MM.1S (cell line): ENCODE measurements at regions not wholly inside any gene's neighbourhood (a gene's known extent, or its start where the extent isn't known, plus 50 kb on each side); places are given as distances from the start of the nearest gene placed in this dataset.
A peak's percentile ranks its signal among the peaks of the same experiment; 100 is the strongest.
"Not testable (repeated sequence)": the region's sequence is repeated elsewhere in the genome, so short reads cannot be mapped to it uniquely, and the experiment has no call there.

Experiments
- DNase-seq: peaks from one replicate; pipeline ENCODE4 v3.0.0-alpha.2; 2015
- H2AFZ ChIP-seq: fragments of 300-600 bp; sonication (generic); 2 replicates; pipeline ENCODE4 v1.6.0; 2016; ENCODE audit warnings: antibody characterized with exemption, low read length
- H3F3A ChIP-seq: fragments of 300-600 bp; sonication (generic); 2 replicates; pipeline ENCODE4 v1.6.1; 2016; ENCODE audit warnings: mild to moderate bottlenecking, antibody characterized with exemption, low read length, moderate library complexity, mixed read lengths; ENCODE audit not compliant: insufficient read depth
- H3K27ac ChIP-seq: fragments of 300-600 bp; sonication (generic); 2 replicates; pipeline ENCODE4 v1.5.1; 2016; ENCODE audit warnings: mild to moderate bottlenecking, low read length
- H3K27me3 ChIP-seq: fragments of 300-600 bp; sonication (generic); replicated peaks from 2 replicates; pipeline ENCODE4 v1.6.0; 2016; ENCODE audit warnings: low read length; ENCODE audit not compliant: insufficient read depth
- H3K36me3 ChIP-seq: fragments of 300-600 bp; sonication (generic); replicated peaks from 2 replicates; pipeline ENCODE4 v1.6.1; 2016; ENCODE audit warnings: mild to moderate bottlenecking, low read length, mixed read lengths; ENCODE audit not compliant: insufficient read depth
- H3K4me1 ChIP-seq: fragments of 300-600 bp; sonication (generic); 2 replicates; pipeline ENCODE4 v1.6.1; 2016; ENCODE audit warnings: low read length, mixed read lengths
- H3K4me2 ChIP-seq: fragments of 300-600 bp; sonication (generic); 2 replicates; pipeline ENCODE4 v1.6.0; 2016; ENCODE audit warnings: low read depth, low read length
- H3K4me3 ChIP-seq: fragments of 300-600 bp; sonication (generic); 2 replicates; pipeline ENCODE4 v1.5.1; 2016; ENCODE audit warnings: low read length, mixed read lengths
- H3K79me2 ChIP-seq: fragments of 300-600 bp; sonication (generic); 2 replicates; pipeline ENCODE4 v1.6.1; 2016; ENCODE audit warnings: mixed run types, low read length, mixed read lengths
- H3K9ac ChIP-seq: fragments of 300-600 bp; sonication (generic); 2 replicates; pipeline ENCODE4 v1.6.1; 2016; ENCODE audit warnings: low read length, mixed read lengths
- H3K9me2 ChIP-seq: fragments of 300-600 bp; sonication (generic); replicated peaks from 2 replicates; pipeline ENCODE4 v1.6.1; 2016; ENCODE audit warnings: mild to moderate bottlenecking, low read length, mixed read lengths; ENCODE audit not compliant: insufficient read depth
- H3K9me3 ChIP-seq: fragments of 300-600 bp; sonication (generic); replicated peaks from 2 replicates; pipeline ENCODE4 v1.6.1; 2016; ENCODE audit warnings: mild to moderate bottlenecking, low read length, mixed read lengths; ENCODE audit not compliant: insufficient read depth
- H4K20me1 ChIP-seq: fragments of 300-600 bp; sonication (generic); 2 replicates; pipeline ENCODE4 v1.6.1; 2016; ENCODE audit warnings: mild to moderate bottlenecking, low read length, moderate library complexity, mixed read lengths; ENCODE audit not compliant: insufficient read depth
- EZH2 ChIP-seq: fragments of 300-600 bp; sonication (generic); optimal IDR thresholded peaks from 2 replicates; pipeline ENCODE3; 2017; ENCODE audit warnings: low read depth, mild to moderate bottlenecking, antibody characterized with exemption, low read length, mixed read lengths
- EZH2phosphoT487 ChIP-seq: fragments of 300-600 bp; sonication (generic); IDR thresholded peaks from 2 replicates; pipeline ENCODE4 v1.6.1; 2018; ENCODE audit warnings: antibody characterized with exemption, low read length
- TF ChIP-seq, protein P1 (sequence below): fragments of 300-600 bp; sonication (generic); IDR thresholded peaks from 2 replicates; pipeline ENCODE4 v1.5.1; 2016; ENCODE audit warnings: antibody characterized with exemption, low read length, mixed read lengths

DNA sequence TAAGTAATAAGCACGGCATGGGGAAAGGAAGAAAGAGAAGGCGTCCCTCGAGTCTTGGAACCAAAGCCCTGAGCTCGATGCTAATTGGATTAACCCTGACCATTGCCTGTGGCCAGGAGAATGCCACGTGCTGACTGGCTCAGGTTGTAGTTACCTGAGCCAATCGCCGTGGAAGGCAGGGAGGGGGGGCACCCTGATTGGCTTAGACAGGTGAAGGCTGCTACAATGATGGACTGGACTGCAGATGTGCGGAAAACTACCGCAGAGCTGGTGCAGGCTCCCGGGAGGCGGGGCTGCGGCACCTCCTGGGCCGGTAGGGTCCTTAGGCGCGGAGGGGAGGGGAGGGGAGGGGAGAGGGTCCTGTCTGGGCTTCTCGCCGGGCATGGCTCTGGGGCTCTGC is 121.3 kb downstream of the TFAP2C start:
- no peaks in the 10 kb centered on the region for H3K4me1 ChIP-seq
- no peaks in the 10 kb centered on the region; the same call in 1 of the 2 replicates for H3K27me3 ChIP-seq
- no peaks in the 10 kb centered on the region for H3K79me2 ChIP-seq
- H3K27ac ChIP-seq = no peak overlapping the region
- H3K4me3 ChIP-seq = no peak overlapping the region
- no peaks in the 10 kb centered on the region for H4K20me1 ChIP-seq
- no peaks in the 10 kb centered on the region for H3K9me3 ChIP-seq
- no peak overlapping the region for H3K4me2 ChIP-seq
- DNase-seq = no peak
- no peak overlapping the region for H2AFZ ChIP-seq
- H3K9ac ChIP-seq = no peak overlapping the region
- H3K9me2 ChIP-seq = no peaks in the 10 kb centered on the region
- H3F3A ChIP-seq = no peaks in the 10 kb centered on the region
- H3K36me3 ChIP-seq = no peaks in the 10 kb centered on the region
- no peak for TF ChIP-seq EZH2phosphoT487

DNA sequence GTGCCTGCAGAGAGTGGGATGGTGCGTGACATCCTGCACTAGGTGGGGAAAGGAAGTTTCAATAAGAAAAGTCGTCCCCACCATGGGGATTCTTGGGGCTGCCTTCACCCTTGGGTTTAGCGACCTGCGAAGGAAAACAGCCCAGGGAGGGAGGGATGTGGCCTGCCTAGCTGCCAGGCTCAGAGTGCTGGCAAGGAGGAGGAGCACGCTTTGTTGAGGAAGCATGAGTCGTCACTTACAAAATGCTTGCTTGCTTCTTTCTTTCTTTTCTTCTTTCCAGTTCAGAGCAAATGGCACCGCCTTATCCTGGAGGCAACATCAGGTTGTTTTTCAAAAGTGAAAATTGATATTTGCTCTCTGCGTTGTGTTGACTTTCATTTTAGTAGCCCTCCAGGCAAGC is 123.2 kb downstream of the TFAP2C start:
- no peaks in the 10 kb centered on the region; the same call in 1 of the 2 replicates for H3K27me3 ChIP-seq

DNA sequence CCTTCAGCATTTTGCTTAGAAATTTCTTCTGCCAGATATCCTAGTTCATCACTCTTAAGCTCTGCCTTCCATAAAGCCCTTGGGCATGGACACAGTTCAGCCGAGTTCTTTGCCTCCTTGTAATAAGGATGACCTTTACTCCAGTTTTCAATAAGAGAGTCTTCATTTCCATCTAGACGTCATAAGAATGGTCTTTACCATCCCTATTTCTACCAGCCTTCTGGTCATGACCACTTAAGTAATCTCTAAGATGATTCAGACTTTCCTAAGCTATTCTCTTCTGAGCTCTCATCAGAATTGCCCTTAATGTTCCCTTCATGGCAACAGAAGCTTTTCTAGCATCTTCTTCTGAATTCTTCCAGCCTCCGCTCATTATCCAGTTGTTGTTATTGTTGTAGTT is 126.1 kb downstream of the TFAP2C start:
- Histone ChIP-seq H3K79me2 (no peaks in the 10 kb centered on the region), H4K20me1 (no peaks in the 10 kb centered on the region), H3K27me3 (no peaks in the 10 kb centered on the region; the same call in 1 of the 2 replicates), H3K4me2 (no peak overlapping the region), H3K4me3 (no peak overlapping the region), H3F3A (no peaks in the 10 kb centered on the region), H3K9me2 (no peaks in the 10 kb centered on the region), H3K9ac (no peak overlapping the region), H3K4me1 (no peaks in the 10 kb centered on the region), H2AFZ (no peak overlapping the region), H3K36me3 (no peaks in the 10 kb centered on the region), H3K9me3 (no peaks in the 10 kb centered on the region), H3K27ac (no peak overlapping the region)
- TF ChIP-seq, protein P1, sequence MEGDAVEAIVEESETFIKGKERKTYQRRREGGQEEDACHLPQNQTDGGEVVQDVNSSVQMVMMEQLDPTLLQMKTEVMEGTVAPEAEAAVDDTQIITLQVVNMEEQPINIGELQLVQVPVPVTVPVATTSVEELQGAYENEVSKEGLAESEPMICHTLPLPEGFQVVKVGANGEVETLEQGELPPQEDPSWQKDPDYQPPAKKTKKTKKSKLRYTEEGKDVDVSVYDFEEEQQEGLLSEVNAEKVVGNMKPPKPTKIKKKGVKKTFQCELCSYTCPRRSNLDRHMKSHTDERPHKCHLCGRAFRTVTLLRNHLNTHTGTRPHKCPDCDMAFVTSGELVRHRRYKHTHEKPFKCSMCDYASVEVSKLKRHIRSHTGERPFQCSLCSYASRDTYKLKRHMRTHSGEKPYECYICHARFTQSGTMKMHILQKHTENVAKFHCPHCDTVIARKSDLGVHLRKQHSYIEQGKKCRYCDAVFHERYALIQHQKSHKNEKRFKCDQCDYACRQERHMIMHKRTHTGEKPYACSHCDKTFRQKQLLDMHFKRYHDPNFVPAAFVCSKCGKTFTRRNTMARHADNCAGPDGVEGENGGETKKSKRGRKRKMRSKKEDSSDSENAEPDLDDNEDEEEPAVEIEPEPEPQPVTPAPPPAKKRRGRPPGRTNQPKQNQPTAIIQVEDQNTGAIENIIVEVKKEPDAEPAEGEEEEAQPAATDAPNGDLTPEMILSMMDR = no peak
- no peak for TF ChIP-seq EZH2
- TF ChIP-seq EZH2phosphoT487 = no peak
- no peak for DNase-seq

More for the DNA sequence above, 123.2 kb downstream of the TFAP2C start:
- DNase-seq = no peak
- H3K4me1 ChIP-seq = no peaks in the 10 kb centered on the region
- no peaks in the 10 kb centered on the region for H3K36me3 ChIP-seq
- no peaks in the 10 kb centered on the region for H3K9me2 ChIP-seq
- H3K27ac ChIP-seq = no peak overlapping the region
- H2AFZ ChIP-seq = 0 out of 2 replicates have a peak overlapping the region, but pooled peaks have one; percentile 0
- H3K79me2 ChIP-seq = no peaks in the 10 kb centered on the region
- no peaks in the 10 kb centered on the region for H4K20me1 ChIP-seq
- H3K9ac ChIP-seq = no peak overlapping the region
- H3K9me3 ChIP-seq = no peaks in the 10 kb centered on the region
- no peaks in the 10 kb centered on the region for H3F3A ChIP-seq
- H3K4me3 ChIP-seq = no peak overlapping the region
- peak overlapping the region; percentile 8; the same call in 1 of the 2 replicates for H3K4me2 ChIP-seq
- TF ChIP-seq EZH2 (no peak), EZH2phosphoT487 (no peak)
- TF ChIP-seq, protein P1 = no peak

DNA sequence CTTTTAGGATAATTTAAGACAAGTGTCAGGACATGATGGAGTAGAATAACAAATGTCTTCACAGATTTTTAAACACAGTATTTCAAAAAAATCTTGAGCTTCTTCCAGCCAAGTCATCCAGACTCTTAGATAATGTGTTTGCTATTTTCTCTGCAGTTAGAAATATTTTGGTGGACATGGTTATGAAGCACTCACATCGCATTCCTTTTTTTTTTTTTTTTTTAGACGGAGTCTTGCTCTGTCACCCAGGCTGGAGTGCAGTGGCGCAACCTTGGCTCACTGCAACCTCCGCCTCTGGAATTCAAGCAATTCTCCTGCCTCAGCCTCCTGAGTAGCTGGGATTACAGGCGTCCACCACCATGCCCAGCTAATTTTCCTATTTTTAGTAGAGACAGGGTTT is 127.6 kb downstream of the TFAP2C start:
- not testable (repeated sequence) for H3K4me1 ChIP-seq, H3K27ac ChIP-seq, H3K36me3 ChIP-seq, H3F3A ChIP-seq, H3K9me3 ChIP-seq, H3K4me3 ChIP-seq, H3K79me2 ChIP-seq, H2AFZ ChIP-seq, H3K4me2 ChIP-seq, H4K20me1 ChIP-seq, H3K9ac ChIP-seq, H3K9me2 ChIP-seq, DNase-seq, H3K27me3 ChIP-seq
